H1 (cell line): ENCODE measurements at regions not wholly inside any gene's neighbourhood (a gene's known extent, or its start where the extent isn't known, plus 50 kb on each side); places are given as distances from the start of the nearest gene placed in this dataset.

Experiments used
- CBX8 ChIP-seq: fragments of 300-800, 300-1000 bp; sonication (generic); IDR thresholded peaks from 2 replicates; pipeline ENCODE4 v1.7.1; 2016; ENCODE audit warnings: low read depth, low read length, borderline replicate concordance
- EZH2 ChIP-seq: fragments of 200-600 bp; sonication (generic); IDR thresholded peaks from 2 replicates; pipeline ENCODE4 v1.7.1; 2012; ENCODE audit warnings: low read depth, mild to moderate bottlenecking, moderate library complexity, low read length, inconsistent platforms; ENCODE audit not compliant: severe bottlenecking
- FOSL1 ChIP-seq: IDR thresholded peaks from 2 replicates; pipeline ENCODE4 v1.6.1; 2011; ENCODE audit warnings: mild to moderate bottlenecking, low read depth, low read length, moderate library complexity; ENCODE audit not compliant: insufficient read depth
- JUN ChIP-seq: IDR thresholded peaks from 2 replicates; pipeline ENCODE4 v1.6.1; 2011; ENCODE audit warnings: low read depth, mild to moderate bottlenecking, improper control_type of control experiment, low read length
- KDM5A ChIP-seq: fragments of 200-600 bp; IDR thresholded peaks from 2 replicates; pipeline ENCODE4 v1.7.1; 2012; ENCODE audit warnings: mild to moderate bottlenecking, low read length, inconsistent platforms, mixed read lengths
- MAFK ChIP-seq: IDR thresholded peaks from 2 replicates; pipeline ENCODE4 v1.6.1; 2012; ENCODE audit warnings: low read depth, mild to moderate bottlenecking, improper control_type of control experiment, low read length
- POLR2AphosphoS5 ChIP-seq: IDR thresholded peaks from 2 replicates; pipeline ENCODE4 v1.6.1; 2011; ENCODE audit warnings: low read depth, low read length
- RBBP5 ChIP-seq: IDR thresholded peaks from 2 replicates; pipeline ENCODE4 v1.7.1; 2012; ENCODE audit warnings: low read depth, mild to moderate bottlenecking, inconsistent platforms, low read length, moderate library complexity, borderline replicate concordance
- RFX5 ChIP-seq: IDR thresholded peaks from 2 replicates; pipeline ENCODE4 v1.6.1; 2011; ENCODE audit warnings: low read depth, low read length, improper control_type of control experiment, borderline replicate concordance
- SAP30 ChIP-seq: fragments of 300-600 bp; sonication (generic); IDR thresholded peaks from 2 replicates; pipeline ENCODE4 v1.7.1; 2012; ENCODE audit warnings: low read length, moderate library complexity, mild to moderate bottlenecking, inconsistent platforms; ENCODE audit not compliant: insufficient read depth, insufficient replicate concordance
- SRF ChIP-seq: IDR thresholded peaks from 2 replicates; pipeline ENCODE4 v1.6.1; 2011; ENCODE audit warnings: mild to moderate bottlenecking, low read depth, low read length, moderate library complexity
- TEAD4 ChIP-seq: IDR thresholded peaks from 2 replicates; pipeline ENCODE4 v1.6.1; 2012; ENCODE audit warnings: low read depth, low read length, inconsistent platforms, mixed read lengths
- TF ChIP-seq, protein P1 (sequence below): fragments of 300-600 bp; sonication (generic); IDR thresholded peaks from 2 replicates; pipeline ENCODE4 v1.7.1; 2012; ENCODE audit warnings: low read length, moderate library complexity, mild to moderate bottlenecking, inconsistent platforms; ENCODE audit not compliant: insufficient replicate concordance

DNA sequence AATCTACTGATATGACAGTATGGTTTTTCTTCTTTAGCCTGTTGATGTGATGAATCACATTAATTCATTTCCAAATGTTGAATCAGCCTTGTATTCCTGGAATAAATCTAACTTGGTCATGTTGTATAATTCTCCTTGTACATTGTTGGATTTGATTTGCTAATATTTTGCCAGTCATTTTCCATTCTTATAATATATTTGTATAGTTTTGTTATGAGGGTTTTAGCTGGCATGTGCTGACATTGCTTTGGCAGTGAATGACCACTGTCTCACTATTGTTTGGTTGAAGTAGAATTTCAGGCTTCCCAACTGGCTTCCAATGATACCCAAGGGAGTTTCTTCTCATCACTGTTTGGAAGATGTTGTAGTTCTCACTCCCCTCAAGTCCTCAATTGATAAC lies 983.0 kb upstream of the PTPRD start (continued):
- TF ChIP-seq, protein P1, sequence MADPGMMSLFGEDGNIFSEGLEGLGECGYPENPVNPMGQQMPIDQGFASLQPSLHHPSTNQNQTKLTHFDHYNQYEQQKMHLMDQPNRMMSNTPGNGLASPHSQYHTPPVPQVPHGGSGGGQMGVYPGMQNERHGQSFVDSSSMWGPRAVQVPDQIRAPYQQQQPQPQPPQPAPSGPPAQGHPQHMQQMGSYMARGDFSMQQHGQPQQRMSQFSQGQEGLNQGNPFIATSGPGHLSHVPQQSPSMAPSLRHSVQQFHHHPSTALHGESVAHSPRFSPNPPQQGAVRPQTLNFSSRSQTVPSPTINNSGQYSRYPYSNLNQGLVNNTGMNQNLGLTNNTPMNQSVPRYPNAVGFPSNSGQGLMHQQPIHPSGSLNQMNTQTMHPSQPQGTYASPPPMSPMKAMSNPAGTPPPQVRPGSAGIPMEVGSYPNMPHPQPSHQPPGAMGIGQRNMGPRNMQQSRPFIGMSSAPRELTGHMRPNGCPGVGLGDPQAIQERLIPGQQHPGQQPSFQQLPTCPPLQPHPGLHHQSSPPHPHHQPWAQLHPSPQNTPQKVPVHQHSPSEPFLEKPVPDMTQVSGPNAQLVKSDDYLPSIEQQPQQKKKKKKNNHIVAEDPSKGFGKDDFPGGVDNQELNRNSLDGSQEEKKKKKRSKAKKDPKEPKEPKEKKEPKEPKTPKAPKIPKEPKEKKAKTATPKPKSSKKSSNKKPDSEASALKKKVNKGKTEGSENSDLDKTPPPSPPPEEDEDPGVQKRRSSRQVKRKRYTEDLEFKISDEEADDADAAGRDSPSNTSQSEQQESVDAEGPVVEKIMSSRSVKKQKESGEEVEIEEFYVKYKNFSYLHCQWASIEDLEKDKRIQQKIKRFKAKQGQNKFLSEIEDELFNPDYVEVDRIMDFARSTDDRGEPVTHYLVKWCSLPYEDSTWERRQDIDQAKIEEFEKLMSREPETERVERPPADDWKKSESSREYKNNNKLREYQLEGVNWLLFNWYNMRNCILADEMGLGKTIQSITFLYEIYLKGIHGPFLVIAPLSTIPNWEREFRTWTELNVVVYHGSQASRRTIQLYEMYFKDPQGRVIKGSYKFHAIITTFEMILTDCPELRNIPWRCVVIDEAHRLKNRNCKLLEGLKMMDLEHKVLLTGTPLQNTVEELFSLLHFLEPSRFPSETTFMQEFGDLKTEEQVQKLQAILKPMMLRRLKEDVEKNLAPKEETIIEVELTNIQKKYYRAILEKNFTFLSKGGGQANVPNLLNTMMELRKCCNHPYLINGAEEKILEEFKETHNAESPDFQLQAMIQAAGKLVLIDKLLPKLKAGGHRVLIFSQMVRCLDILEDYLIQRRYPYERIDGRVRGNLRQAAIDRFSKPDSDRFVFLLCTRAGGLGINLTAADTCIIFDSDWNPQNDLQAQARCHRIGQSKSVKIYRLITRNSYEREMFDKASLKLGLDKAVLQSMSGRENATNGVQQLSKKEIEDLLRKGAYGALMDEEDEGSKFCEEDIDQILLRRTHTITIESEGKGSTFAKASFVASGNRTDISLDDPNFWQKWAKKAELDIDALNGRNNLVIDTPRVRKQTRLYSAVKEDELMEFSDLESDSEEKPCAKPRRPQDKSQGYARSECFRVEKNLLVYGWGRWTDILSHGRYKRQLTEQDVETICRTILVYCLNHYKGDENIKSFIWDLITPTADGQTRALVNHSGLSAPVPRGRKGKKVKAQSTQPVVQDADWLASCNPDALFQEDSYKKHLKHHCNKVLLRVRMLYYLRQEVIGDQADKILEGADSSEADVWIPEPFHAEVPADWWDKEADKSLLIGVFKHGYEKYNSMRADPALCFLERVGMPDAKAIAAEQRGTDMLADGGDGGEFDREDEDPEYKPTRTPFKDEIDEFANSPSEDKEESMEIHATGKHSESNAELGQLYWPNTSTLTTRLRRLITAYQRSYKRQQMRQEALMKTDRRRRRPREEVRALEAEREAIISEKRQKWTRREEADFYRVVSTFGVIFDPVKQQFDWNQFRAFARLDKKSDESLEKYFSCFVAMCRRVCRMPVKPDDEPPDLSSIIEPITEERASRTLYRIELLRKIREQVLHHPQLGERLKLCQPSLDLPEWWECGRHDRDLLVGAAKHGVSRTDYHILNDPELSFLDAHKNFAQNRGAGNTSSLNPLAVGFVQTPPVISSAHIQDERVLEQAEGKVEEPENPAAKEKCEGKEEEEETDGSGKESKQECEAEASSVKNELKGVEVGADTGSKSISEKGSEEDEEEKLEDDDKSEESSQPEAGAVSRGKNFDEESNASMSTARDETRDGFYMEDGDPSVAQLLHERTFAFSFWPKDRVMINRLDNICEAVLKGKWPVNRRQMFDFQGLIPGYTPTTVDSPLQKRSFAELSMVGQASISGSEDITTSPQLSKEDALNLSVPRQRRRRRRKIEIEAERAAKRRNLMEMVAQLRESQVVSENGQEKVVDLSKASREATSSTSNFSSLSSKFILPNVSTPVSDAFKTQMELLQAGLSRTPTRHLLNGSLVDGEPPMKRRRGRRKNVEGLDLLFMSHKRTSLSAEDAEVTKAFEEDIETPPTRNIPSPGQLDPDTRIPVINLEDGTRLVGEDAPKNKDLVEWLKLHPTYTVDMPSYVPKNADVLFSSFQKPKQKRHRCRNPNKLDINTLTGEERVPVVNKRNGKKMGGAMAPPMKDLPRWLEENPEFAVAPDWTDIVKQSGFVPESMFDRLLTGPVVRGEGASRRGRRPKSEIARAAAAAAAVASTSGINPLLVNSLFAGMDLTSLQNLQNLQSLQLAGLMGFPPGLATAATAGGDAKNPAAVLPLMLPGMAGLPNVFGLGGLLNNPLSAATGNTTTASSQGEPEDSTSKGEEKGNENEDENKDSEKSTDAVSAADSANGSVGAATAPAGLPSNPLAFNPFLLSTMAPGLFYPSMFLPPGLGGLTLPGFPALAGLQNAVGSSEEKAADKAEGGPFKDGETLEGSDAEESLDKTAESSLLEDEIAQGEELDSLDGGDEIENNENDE, result no peak
- no peak for TF ChIP-seq SAP30
- no peak for TF ChIP-seq TEAD4
- TF ChIP-seq RFX5, result no peak
- TF ChIP-seq RBBP5, result no peak
- TF ChIP-seq MAFK, result no peak
- no peak for TF ChIP-seq KDM5A
- no peak for TF ChIP-seq EZH2
- TF ChIP-seq FOSL1, result no peak
- TF ChIP-seq SRF, result no peak
- no peak for TF ChIP-seq JUN
- no peak for TF ChIP-seq CBX8
- no peak for TF ChIP-seq POLR2AphosphoS5
